Ectodermal cell (in vitro differentiated cells): ENCODE measurements at regions not wholly inside any gene's neighbourhood (a gene's known extent, or its start where the extent isn't known, plus 50 kb on each side); places are given as distances from the start of the nearest gene placed in this dataset.

Experiments used
- H3K27ac ChIP-seq: 2 replicates; pipeline ENCODE4 v1.7.0; 2013; ENCODE audit warnings: mild to moderate bottlenecking, low read depth, low read length; ENCODE audit not compliant: insufficient read depth, poor library complexity, severe bottlenecking
- H3K27me3 ChIP-seq: 2 replicates; pipeline ENCODE4 v1.7.0; 2013; ENCODE audit warnings: mild to moderate bottlenecking, low read length; ENCODE audit not compliant: insufficient read depth, control insufficient read depth, poor library complexity, severe bottlenecking
- H3K36me3 ChIP-seq: one replicate; pipeline ENCODE4 v1.7.0; 2013; ENCODE audit warnings: low read length; ENCODE audit not compliant: control insufficient read depth, insufficient read depth
- H3K4me1 ChIP-seq: one replicate; pipeline ENCODE4 v1.7.0; 2013; ENCODE audit warnings: low read length; ENCODE audit not compliant: control insufficient read depth, insufficient read depth
- H3K4me3 ChIP-seq: 2 replicates; pipeline ENCODE4 v1.7.0; 2013; ENCODE audit warnings: low read depth, low read length, control low read depth; ENCODE audit not compliant: insufficient read depth
- H3K9me3 ChIP-seq: 2 replicates; pipeline ENCODE4 v1.7.0; 2013; ENCODE audit warnings: mild to moderate bottlenecking, low read length, moderate library complexity; ENCODE audit not compliant: control insufficient read depth
- WGBS, 2 experiments: methylation state at CpG; one replicate each; pipeline ENCODE4 v1.1.7; 2013; ENCODE audit warnings: missing lambda C conversion rate in 2 of 2; 5-methylcytosine and 5-hydroxymethylcytosine counted together

GRCh38 chr6:81859884-81860283 is 107.4 kb upstream of the TENT5A start:
- no peaks in the 10 kb centered on the region for H3K27me3 ChIP-seq
- WGBS, 2 experiments, result 92 to 100% methylated on average over 2 to 3 of the region's 3 CpGs
- no peak overlapping the region for H3K27ac ChIP-seq
- H3K4me3 ChIP-seq, result no peak overlapping the region
- H3K36me3 ChIP-seq, result no peaks in the 10 kb centered on the region
- no peaks in the 10 kb centered on the region for H3K4me1 ChIP-seq
- H3K9me3 ChIP-seq, result no peaks in the 10 kb centered on the region

- H3K27me3 ChIP-seq, result no peaks in the 10 kb centered on the region
- H3K9me3 ChIP-seq, result no peaks in the 10 kb centered on the region
- H3K27ac ChIP-seq, result no peak overlapping the region
- no peak overlapping the region for H3K4me3 ChIP-seq
- H3K36me3 ChIP-seq, result no peaks in the 10 kb centered on the region
- no peaks in the 10 kb centered on the region for H3K4me1 ChIP-seq
Observed at GRCh38 chr6:81857812-81858211, 105.3 kb upstream of the TENT5A start.

GRCh38 chr6:81856872-81857271 is 104.4 kb upstream of the TENT5A start:
- WGBS, 2 experiments, result 82 to 84% methylated on average over 1 of the region's 1 CpG
- no peaks in the 10 kb centered on the region for H3K36me3 ChIP-seq
- H3K27me3 ChIP-seq, result no peaks in the 10 kb centered on the region
- no peak overlapping the region for H3K4me3 ChIP-seq
- no peaks in the 10 kb centered on the region for H3K4me1 ChIP-seq
- no peak overlapping the region for H3K27ac ChIP-seq
- H3K9me3 ChIP-seq, result no peaks in the 10 kb centered on the region

GRCh38 chr6:81854474-81854873 is 102.0 kb upstream of the TENT5A start:
- no peaks in the 10 kb centered on the region for H3K27me3 ChIP-seq
- no peaks in the 10 kb centered on the region for H3K4me1 ChIP-seq
- H3K36me3 ChIP-seq, result no peaks in the 10 kb centered on the region
- H3K27ac ChIP-seq, result no peak overlapping the region
- no peaks in the 10 kb centered on the region for H3K9me3 ChIP-seq
- WGBS, 2 experiments, result 88 to 89% methylated on average over 2 of the region's 2 CpGs
- H3K4me3 ChIP-seq, result no peak overlapping the region

GRCh38 chr6:81853975-81854374 is 101.5 kb upstream of the TENT5A start:
- Histone ChIP-seq H3K4me1 (no peaks in the 10 kb centered on the region), H3K36me3 (no peaks in the 10 kb centered on the region), H3K4me3 (no peak overlapping the region), H3K27ac (no peak overlapping the region), H3K9me3 (no peaks in the 10 kb centered on the region), H3K27me3 (no peaks in the 10 kb centered on the region)
- 93 to 96% methylated on average over 2 of the region's 2 CpGs for WGBS, 2 experiments

- Histone ChIP-seq H3K9me3 (no peaks in the 10 kb centered on the region), H3K27ac (no peak overlapping the region), H3K4me1 (no peaks in the 10 kb centered on the region), H3K36me3 (no peaks in the 10 kb centered on the region), H3K4me3 (no peak overlapping the region), H3K27me3 (no peaks in the 10 kb centered on the region)
- 81 to 83% methylated on average over 4 of the region's 4 CpGs for WGBS, 2 experiments
Observed at GRCh38 chr6:81849248-81849647, 96.8 kb upstream of the TENT5A start.

GRCh38 chr6:81847866-81848265 is 95.4 kb upstream of the TENT5A start:
- no peaks in the 10 kb centered on the region for H3K4me1 ChIP-seq
- no peaks in the 10 kb centered on the region for H3K9me3 ChIP-seq
- no peak overlapping the region for H3K27ac ChIP-seq
- no peak overlapping the region for H3K4me3 ChIP-seq
- no peaks in the 10 kb centered on the region for H3K36me3 ChIP-seq
- 90 to 96% methylated on average over 3 of the region's 3 CpGs for WGBS, 2 experiments
- H3K27me3 ChIP-seq, result no peaks in the 10 kb centered on the region

- 93 to 100% methylated on average over 1 to 2 of the region's 2 CpGs for WGBS, 2 experiments
- no peaks in the 10 kb centered on the region for H3K4me1 ChIP-seq
- no peaks in the 10 kb centered on the region for H3K9me3 ChIP-seq
- no peak overlapping the region for H3K4me3 ChIP-seq
- no peaks in the 10 kb centered on the region for H3K27me3 ChIP-seq
- H3K36me3 ChIP-seq, result no peaks in the 10 kb centered on the region
- no peak overlapping the region for H3K27ac ChIP-seq
Observed at GRCh38 chr6:81844686-81845085, 92.2 kb upstream of the TENT5A start.

GRCh38 chr6:81843302-81843701 is 90.8 kb upstream of the TENT5A start:
- no peaks in the 10 kb centered on the region for H3K27me3 ChIP-seq
- H3K36me3 ChIP-seq, result no peaks in the 10 kb centered on the region
- 0% methylated on average over 1 of the region's 2 CpGs; no CpG with 5 or more reads in 1 of the 2 experiments for WGBS, 2 experiments
- H3K9me3 ChIP-seq, result no peaks in the 10 kb centered on the region
- no peak overlapping the region for H3K27ac ChIP-seq
- no peak overlapping the region for H3K4me3 ChIP-seq
- H3K4me1 ChIP-seq, result no peaks in the 10 kb centered on the region

- no peak overlapping the region for H3K27ac ChIP-seq
- H3K4me1 ChIP-seq, result no peaks in the 10 kb centered on the region
- H3K36me3 ChIP-seq, result no peaks in the 10 kb centered on the region
- H3K4me3 ChIP-seq, result no peak overlapping the region
- H3K9me3 ChIP-seq, result no peaks in the 10 kb centered on the region
- no peaks in the 10 kb centered on the region for H3K27me3 ChIP-seq
Observed at GRCh38 chr6:81842254-81842653, 89.8 kb upstream of the TENT5A start.

- 83 to 95% methylated on average over 1 of the region's 1 CpG for WGBS, 2 experiments
- H3K9me3 ChIP-seq, result no peaks in the 10 kb centered on the region
- no peaks in the 10 kb centered on the region for H3K27me3 ChIP-seq
- H3K4me3 ChIP-seq, result no peak overlapping the region
- no peaks in the 10 kb centered on the region for H3K4me1 ChIP-seq
- no peak overlapping the region for H3K27ac ChIP-seq
- no peaks in the 10 kb centered on the region for H3K36me3 ChIP-seq
Observed at GRCh38 chr6:81838724-81839426, 86.4 kb upstream of the TENT5A start.
